GM18909 (cell line): ENCODE measurements at regions not wholly inside any gene's neighbourhood (a gene's known extent, or its start where the extent isn't known, plus 50 kb on each side); places are given as distances from the start of the nearest gene placed in this dataset.

ENCODE experiments used
- ATAC-seq: cut with Tn5 transposase; IDR thresholded peaks from one replicate; pipeline ENCODE4 v1.9.1; 2021; ENCODE audit warnings: mild to moderate bottlenecking; ENCODE audit not compliant: unreplicated experiment, poor library complexity

GRCh38 chr16:79764415-79765110 lies 164.0 kb upstream of the MAF start:
- no peak for ATAC-seq

- no peak for ATAC-seq
Observed at GRCh38 chr16:79762217-79762616, 161.7 kb upstream of the MAF start.

GRCh38 chr16:79758615-79759346 lies 158.2 kb upstream of the MAF start:
- no peak for ATAC-seq

GRCh38 chr16:79757968-79758367 lies 157.4 kb upstream of the MAF start:
- no peak for ATAC-seq

- no peak for ATAC-seq
Observed at GRCh38 chr16:79757163-79757562, 156.6 kb upstream of the MAF start.

GRCh38 chr16:79756571-79756970 lies 156.0 kb upstream of the MAF start:
- ATAC-seq, result no peak

GRCh38 chr16:79754501-79754900 lies 154.0 kb upstream of the MAF start:
- no peak for ATAC-seq

- ATAC-seq, result no peak
Observed at GRCh38 chr16:79754081-79754480, 153.5 kb upstream of the MAF start.

GRCh38 chr16:79753286-79753685 lies 152.7 kb upstream of the MAF start:
- ATAC-seq, result no peak

- ATAC-seq, result no peak
Observed at GRCh38 chr16:79752396-79752795, 151.9 kb upstream of the MAF start.

GRCh38 chr16:79751471-79752184 lies 151.1 kb upstream of the MAF start:
- no peak for ATAC-seq

GRCh38 chr16:79750311-79750710 lies 149.8 kb upstream of the MAF start:
- no peak for ATAC-seq

- no peak for ATAC-seq
Observed at GRCh38 chr16:79748629-79749028, 148.1 kb upstream of the MAF start.

GRCh38 chr16:79747688-79748087 lies 147.2 kb upstream of the MAF start:
- no peak for ATAC-seq

- ATAC-seq, result no peak
Observed at GRCh38 chr16:79740252-79740651, 139.7 kb upstream of the MAF start.

- ATAC-seq, result no peak
Observed at GRCh38 chr16:79735271-79735670, 134.7 kb upstream of the MAF start.

GRCh38 chr16:79734721-79735120 lies 134.2 kb upstream of the MAF start:
- ATAC-seq, result no peak

GRCh38 chr16:79728923-79729240 lies 128.3 kb upstream of the MAF start:
- ATAC-seq, result no peak

- ATAC-seq, result no peak
Observed at GRCh38 chr16:79728048-79728922, 127.7 kb upstream of the MAF start.

- ATAC-seq, result no peak
Observed at GRCh38 chr16:79726902-79727301, 126.4 kb upstream of the MAF start.

GRCh38 chr16:79725051-79725450 lies 124.5 kb upstream of the MAF start:
- no peak for ATAC-seq
